Ascending aorta (tissue), 2 donors: ENCODE measurements at regions not wholly inside any gene's neighbourhood (a gene's known extent, or its start where the extent isn't known, plus 50 kb on each side); places are given as distances from the start of the nearest gene placed in this dataset.

ENCODE experiments used
- DNase-seq, 2 donors: peaks; one replicate each; pipeline ENCODE4 v3.0.0-alpha.2; 2019; ENCODE audit warnings: low spot score in 2 of 2
- H3K27ac ChIP-seq, 2 donors: fragments of 200-600 bp; sonication (generic); one replicate each; pipeline ENCODE4 v1.5.1; 2016 to 2017; ENCODE audit warnings: mild to moderate bottlenecking in 1 of 2
- H3K27me3 ChIP-seq: fragments of 200-600 bp; sonication (generic); one replicate; pipeline ENCODE4 v1.5.1; 2017
- H3K36me3 ChIP-seq, 2 donors: fragments of 200-600 bp; sonication (generic); one replicate each; pipeline ENCODE4 v1.5.1; 2016
- H3K4me1 ChIP-seq, 2 donors: fragments of 200-600 bp; sonication (generic); one replicate each; pipeline ENCODE4 v1.5.1; 2016 to 2017; ENCODE audit warnings: mild to moderate bottlenecking in 1 of 2
- H3K4me3 ChIP-seq, 2 donors: fragments of 200-600 bp; sonication (generic); one replicate each; pipeline ENCODE4 v1.5.1; 2016 to 2017; ENCODE audit warnings: mild to moderate bottlenecking in 1 of 2
- H3K9me3 ChIP-seq, 2 donors: fragments of 200-600 bp; sonication (generic); one replicate each; pipeline ENCODE4 v1.5.1; 2016
- CTCF ChIP-seq, 3 experiments: fragments of 200-600 bp in 2 of 3; fragments of 450-650 bp in 1 of 3; sonication (generic) in 2 of 3; IDR thresholded peaks; one replicate each; pipeline ENCODE4 v1.5.1; 2016 to 2019; ENCODE audit warnings: antibody characterized with exemption in 3 of 3, mild to moderate bottlenecking in 1 of 3, moderate library complexity in 1 of 3
- intact Hi-C: fragments of 100-400 bp; cut with DNase I; formaldehyde crosslinking; loops from one replicate; pipeline ENCODE4 v1.15.1; 2023

GRCh38 chr9:82581516-82581915 lies 481.4 kb downstream of the RASEF start:
- H3K9me3 ChIP-seq: no peaks in the 10 kb centered on the region
- no peaks in the 10 kb centered on the region for H3K4me1 ChIP-seq
- TF ChIP-seq CTCF (IDR thresholded peaks at IDR 0.05): no peak
- no peak overlapping the region for H3K4me3 ChIP-seq
- intact Hi-C loops: no loop called here
- H3K36me3 ChIP-seq: no peaks in the 10 kb centered on the region
- H3K27me3 ChIP-seq: no peaks in the 10 kb centered on the region
- no peak for DNase-seq
- no peak overlapping the region for H3K27ac ChIP-seq

- no peaks in the 10 kb centered on the region for H3K4me1 ChIP-seq
- intact Hi-C loops: no loop called here
- DNase-seq: no peak
- no peak for TF ChIP-seq CTCF (IDR thresholded peaks at IDR 0.05)
- H3K36me3 ChIP-seq: no peaks in the 10 kb centered on the region
- no peaks in the 10 kb centered on the region for H3K27me3 ChIP-seq
- H3K9me3 ChIP-seq: no peaks in the 10 kb centered on the region
- no peak overlapping the region for H3K4me3 ChIP-seq
- H3K27ac ChIP-seq: no peak overlapping the region
Measured at GRCh38 chr9:82581935-82582334, 481.0 kb downstream of the RASEF start.

GRCh38 chr9:82582693-82583092 lies 480.2 kb downstream of the RASEF start:
- DNase-seq: no peak
- no peaks in the 10 kb centered on the region for H3K4me1 ChIP-seq
- no peaks in the 10 kb centered on the region for H3K9me3 ChIP-seq
- no peak overlapping the region for H3K27ac ChIP-seq
- TF ChIP-seq CTCF (IDR thresholded peaks at IDR 0.05): no peak
- intact Hi-C loops: no loop called here
- no peaks in the 10 kb centered on the region for H3K36me3 ChIP-seq
- no peaks in the 10 kb centered on the region for H3K27me3 ChIP-seq
- no peak overlapping the region for H3K4me3 ChIP-seq

GRCh38 chr9:82583524-82583923 lies 479.4 kb downstream of the RASEF start:
- intact Hi-C loops: no loop called here
- DNase-seq: no peak
- Histone ChIP-seq H3K4me3 (no peak overlapping the region), H3K27me3 (no peaks in the 10 kb centered on the region), H3K4me1 (no peaks in the 10 kb centered on the region), H3K9me3 (no peaks in the 10 kb centered on the region), H3K36me3 (no peaks in the 10 kb centered on the region), H3K27ac (no peak overlapping the region)
- no peak for TF ChIP-seq CTCF (IDR thresholded peaks at IDR 0.05)

GRCh38 chr9:82584349-82584863 lies 478.5 kb downstream of the RASEF start:
- TF ChIP-seq CTCF (IDR thresholded peaks at IDR 0.05): no peak
- H3K4me1 ChIP-seq: no peaks in the 10 kb centered on the region
- no peaks in the 10 kb centered on the region for H3K27me3 ChIP-seq
- H3K9me3 ChIP-seq: no peaks in the 10 kb centered on the region
- no peak for DNase-seq
- intact Hi-C loops: no loop called here
- H3K27ac ChIP-seq: no peak overlapping the region
- no peaks in the 10 kb centered on the region for H3K36me3 ChIP-seq
- no peak overlapping the region for H3K4me3 ChIP-seq

GRCh38 chr9:82586918-82587356 lies 476.0 kb downstream of the RASEF start:
- Histone ChIP-seq H3K9me3 (no peaks in the 10 kb centered on the region), H3K27ac (no peak overlapping the region), H3K4me1 (no peaks in the 10 kb centered on the region), H3K27me3 (no peaks in the 10 kb centered on the region), H3K4me3 (no peak overlapping the region), H3K36me3 (no peaks in the 10 kb centered on the region)
- TF ChIP-seq CTCF (IDR thresholded peaks at IDR 0.05): no peak
- intact Hi-C loops: no loop called here
- DNase-seq: no peak
